ENCODE measurements at regions not wholly inside any gene's neighbourhood (a gene's known extent, or its start where the extent isn't known, plus 50 kb on each side); places are given as distances from the start of the nearest gene placed in this dataset.
A peak's percentile ranks its signal among the peaks of the same experiment; 100 is the strongest.

DNA sequence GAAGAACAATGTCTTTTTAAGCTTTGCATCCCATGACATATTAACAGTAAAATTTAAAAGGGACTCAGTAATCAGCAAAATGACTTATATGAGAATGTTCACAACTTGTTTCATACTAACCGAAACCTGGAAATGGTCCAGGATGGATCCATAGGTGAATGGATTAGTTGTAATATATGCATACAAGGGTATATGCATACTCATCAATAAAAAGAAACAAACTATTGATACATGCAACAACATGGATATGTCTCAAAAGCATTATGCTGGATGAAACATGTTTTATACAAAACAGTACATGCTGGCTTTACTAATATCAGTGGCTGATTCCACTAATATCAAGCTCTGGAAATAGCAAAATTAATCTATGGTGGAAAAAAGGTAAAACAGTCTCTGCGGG lies 108.5 kb upstream of the HIVEP1 start:
- Histone ChIP-seq H4K20me1 (replicated peaks; ENCODE audit: control insufficient read depth, insufficient read depth, low read length) (no peaks in the 10 kb centered on the region), H3K4me2 (ENCODE audit: insufficient read depth, low read length) (no peak overlapping the region), H3K36me3 (ENCODE audit: control insufficient read depth, insufficient read depth, low read length) (no peaks in the 10 kb centered on the region), H3K9ac (ENCODE audit: insufficient read depth in 1 of 2, low read depth in 2 of 2, low read length in 2 of 2) (no peak overlapping the region), H3K9me3 (replicated peaks; ENCODE audit: control insufficient read depth, insufficient read depth, low read depth, low read length) (peaks cover 16% of the 10 kb centered on the region; the same call in 1 of the 2 replicates), H3K27ac (ENCODE audit: extremely low read depth, low read depth, low read length) (no peak overlapping the region), H3K79me2 (ENCODE audit: control insufficient read depth, insufficient read depth, low read length) (no peaks in the 10 kb centered on the region), H3K4me1 (replicated peaks in 1 of 2; ENCODE audit: control insufficient read depth in 2 of 2, insufficient read depth in 2 of 2, low read length in 2 of 2) (no peaks in the 10 kb centered on the region), H3K27me3 (ENCODE audit: control insufficient read depth in 2 of 2, insufficient read depth in 2 of 2, low read length in 2 of 2) (no peaks in the 10 kb centered on the region), H2AFZ (ENCODE audit: low read depth, low read length) (no peak overlapping the region), H3K4me3 (no peak overlapping the region), H3K9me1 (ENCODE audit: control insufficient read depth, insufficient read depth, low read length) (no peaks in the 10 kb centered on the region)
- intact Hi-C loops (cut with micrococcal nuclease) = no loop called here
- BruUV-seq (replicated peaks) = no TSS peak
- in situ Hi-C loops (cut with MboI) = no loop called here
- CTCF ChIA-PET (ENCODE audit: low intra/inter-chr PET ratio) = no interaction called here
- no peak for DNase-seq (ENCODE audit: extremely low read depth in 1 of 4, low spot score in 3 of 4)
- FAIRE-seq = no peak
- WGBS (ENCODE audit: insufficient coverage, low coverage, missing lambda C conversion rate) = 85% methylated on average over 2 of the region's 2 CpGs
- TF ChIP-seq HDGF (IDR thresholded peaks at IDR 0.05) (no peak), ZNF316 (IDR thresholded peaks at IDR 0.05) (peak; percentile 85), C11orf30 (IDR thresholded peaks at IDR 0.05; ENCODE audit: low read depth) (peak; percentile 65), ZC3H8 (IDR thresholded peaks at IDR 0.05) (no peak), MAFG (tag; conservative IDR thresholded peaks at IDR 0.05) (peak; percentile 49)
- POLR2A ChIA-PET = interaction anchor here (0.6 kb wide), 1 partner anchor 10 kb away, joined by 3 read pairs; no protein-coding TSS in a partner anchor
- no peak for ATAC-seq

DNA sequence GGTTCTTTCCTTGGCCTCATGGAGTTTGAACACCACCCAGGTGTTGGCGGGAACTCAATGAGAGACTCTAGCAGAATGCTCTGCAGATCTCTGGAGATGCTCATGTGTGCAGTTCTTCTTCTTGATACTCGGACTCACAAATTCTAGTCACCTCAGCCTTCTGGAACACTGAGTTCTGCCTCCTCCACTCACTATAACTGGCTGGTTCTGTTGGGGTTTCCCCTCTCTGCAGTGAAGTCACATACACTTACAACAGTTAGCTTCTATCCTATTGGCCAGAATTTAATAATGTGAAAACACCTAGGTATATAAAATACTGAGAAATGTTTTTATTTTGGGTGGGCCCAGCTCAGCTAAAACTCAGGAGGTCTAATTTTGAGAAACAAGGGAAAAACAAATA lies 109.6 kb upstream of the HIVEP1 start:
- BruUV-seq (replicated peaks) = no TSS peak
- ATAC-seq (no peak), DNase-seq (ENCODE audit: extremely low read depth in 1 of 4, low spot score in 3 of 4) (no peak), FAIRE-seq (no peak)
- no peak overlapping the region for H3K9ac ChIP-seq (ENCODE audit: insufficient read depth in 1 of 2, low read depth in 2 of 2, low read length in 2 of 2)
- no peaks in the 10 kb centered on the region for H4K20me1 ChIP-seq (replicated peaks; ENCODE audit: control insufficient read depth, insufficient read depth, low read length)
- no peaks in the 10 kb centered on the region for H3K4me1 ChIP-seq (replicated peaks in 1 of 2; ENCODE audit: control insufficient read depth in 2 of 2, insufficient read depth in 2 of 2, low read length in 2 of 2)
- 83% methylated on average over 2 of the region's 2 CpGs for whole genome bisulfite sequencing (ENCODE audit: insufficient coverage, low coverage, missing lambda C conversion rate)
- H3K36me3 ChIP-seq (ENCODE audit: control insufficient read depth, insufficient read depth, low read length) = no peaks in the 10 kb centered on the region
- H3K27me3 ChIP-seq (ENCODE audit: control insufficient read depth in 2 of 2, insufficient read depth in 2 of 2, low read length in 2 of 2) = no peaks in the 10 kb centered on the region
- H3K79me2 ChIP-seq (ENCODE audit: control insufficient read depth, insufficient read depth, low read length) = no peaks in the 10 kb centered on the region
- POLR2A ChIA-PET = no interaction called here
- H3K4me3 ChIP-seq = no peak overlapping the region
- in situ Hi-C loops (cut with MboI) (no loop called here), intact Hi-C loops (cut with micrococcal nuclease) (no loop called here)
- no peaks in the 10 kb centered on the region for H3K9me1 ChIP-seq (ENCODE audit: control insufficient read depth, insufficient read depth, low read length)
- H2AFZ ChIP-seq (ENCODE audit: low read depth, low read length) = peak overlapping the region; percentile 48
- no peak overlapping the region for H3K27ac ChIP-seq (ENCODE audit: extremely low read depth, low read depth, low read length)
- no peak overlapping the region for H3K4me2 ChIP-seq (ENCODE audit: insufficient read depth, low read length)
- CTCF ChIA-PET (ENCODE audit: low intra/inter-chr PET ratio) = no interaction called here
- peaks cover 16% of the 10 kb centered on the region; the same call in 1 of the 2 replicates for H3K9me3 ChIP-seq (replicated peaks; ENCODE audit: control insufficient read depth, insufficient read depth, low read depth, low read length)
- TF ChIP-seq EHMT2 (IDR thresholded peaks at IDR 0.05) (no peak), SRF (CRISPR knock-in tag; IDR thresholded peaks at IDR 0.05) (no peak), ZBTB1 (CRISPR knock-in tag; IDR thresholded peaks at IDR 0.05; ENCODE audit: borderline replicate concordance, low read depth) (no peak), GTF2A2 (tag; IDR thresholded peaks at IDR 0.05) (no peak), ZNF354B (CRISPR knock-in tag; IDR thresholded peaks at IDR 0.05) (no peak), TRIM28 (IDR thresholded peaks at IDR 0.05) (no peak), ZNF24 (IDR thresholded peaks at IDR 0.05) (no peak), CHD4 (IDR thresholded peaks at IDR 0.05; ENCODE audit: insufficient read depth, insufficient replicate concordance, low read depth, low read length, poor library complexity, severe bottlenecking) (no peak)
- TF ChIP-seq, protein P1, sequence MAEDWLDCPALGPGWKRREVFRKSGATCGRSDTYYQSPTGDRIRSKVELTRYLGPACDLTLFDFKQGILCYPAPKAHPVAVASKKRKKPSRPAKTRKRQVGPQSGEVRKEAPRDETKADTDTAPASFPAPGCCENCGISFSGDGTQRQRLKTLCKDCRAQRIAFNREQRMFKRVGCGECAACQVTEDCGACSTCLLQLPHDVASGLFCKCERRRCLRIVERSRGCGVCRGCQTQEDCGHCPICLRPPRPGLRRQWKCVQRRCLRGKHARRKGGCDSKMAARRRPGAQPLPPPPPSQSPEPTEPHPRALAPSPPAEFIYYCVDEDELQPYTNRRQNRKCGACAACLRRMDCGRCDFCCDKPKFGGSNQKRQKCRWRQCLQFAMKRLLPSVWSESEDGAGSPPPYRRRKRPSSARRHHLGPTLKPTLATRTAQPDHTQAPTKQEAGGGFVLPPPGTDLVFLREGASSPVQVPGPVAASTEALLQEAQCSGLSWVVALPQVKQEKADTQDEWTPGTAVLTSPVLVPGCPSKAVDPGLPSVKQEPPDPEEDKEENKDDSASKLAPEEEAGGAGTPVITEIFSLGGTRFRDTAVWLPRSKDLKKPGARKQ (CRISPR knock-in tag; IDR thresholded peaks at IDR 0.05) = no peak
- TF ChIP-seq, protein P2, sequence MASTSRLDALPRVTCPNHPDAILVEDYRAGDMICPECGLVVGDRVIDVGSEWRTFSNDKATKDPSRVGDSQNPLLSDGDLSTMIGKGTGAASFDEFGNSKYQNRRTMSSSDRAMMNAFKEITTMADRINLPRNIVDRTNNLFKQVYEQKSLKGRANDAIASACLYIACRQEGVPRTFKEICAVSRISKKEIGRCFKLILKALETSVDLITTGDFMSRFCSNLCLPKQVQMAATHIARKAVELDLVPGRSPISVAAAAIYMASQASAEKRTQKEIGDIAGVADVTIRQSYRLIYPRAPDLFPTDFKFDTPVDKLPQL (IDR thresholded peaks at IDR 0.05; ENCODE audit: extremely low read depth, insufficient read length) = no peak
- TF ChIP-seq, protein P3, sequence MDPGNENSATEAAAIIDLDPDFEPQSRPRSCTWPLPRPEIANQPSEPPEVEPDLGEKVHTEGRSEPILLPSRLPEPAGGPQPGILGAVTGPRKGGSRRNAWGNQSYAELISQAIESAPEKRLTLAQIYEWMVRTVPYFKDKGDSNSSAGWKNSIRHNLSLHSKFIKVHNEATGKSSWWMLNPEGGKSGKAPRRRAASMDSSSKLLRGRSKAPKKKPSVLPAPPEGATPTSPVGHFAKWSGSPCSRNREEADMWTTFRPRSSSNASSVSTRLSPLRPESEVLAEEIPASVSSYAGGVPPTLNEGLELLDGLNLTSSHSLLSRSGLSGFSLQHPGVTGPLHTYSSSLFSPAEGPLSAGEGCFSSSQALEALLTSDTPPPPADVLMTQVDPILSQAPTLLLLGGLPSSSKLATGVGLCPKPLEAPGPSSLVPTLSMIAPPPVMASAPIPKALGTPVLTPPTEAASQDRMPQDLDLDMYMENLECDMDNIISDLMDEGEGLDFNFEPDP (CRISPR knock-in tag; IDR thresholded peaks at IDR 0.05) = no peak

Data from K562 (cell line).